ENCODE measurements at regions not wholly inside any gene's neighbourhood (a gene's known extent, or its start where the extent isn't known, plus 50 kb on each side); places are given as distances from the start of the nearest gene placed in this dataset.
"Not testable (repeated sequence)": the region's sequence is repeated elsewhere in the genome, so short reads cannot be mapped to it uniquely, and the experiment has no call there.

DNA sequence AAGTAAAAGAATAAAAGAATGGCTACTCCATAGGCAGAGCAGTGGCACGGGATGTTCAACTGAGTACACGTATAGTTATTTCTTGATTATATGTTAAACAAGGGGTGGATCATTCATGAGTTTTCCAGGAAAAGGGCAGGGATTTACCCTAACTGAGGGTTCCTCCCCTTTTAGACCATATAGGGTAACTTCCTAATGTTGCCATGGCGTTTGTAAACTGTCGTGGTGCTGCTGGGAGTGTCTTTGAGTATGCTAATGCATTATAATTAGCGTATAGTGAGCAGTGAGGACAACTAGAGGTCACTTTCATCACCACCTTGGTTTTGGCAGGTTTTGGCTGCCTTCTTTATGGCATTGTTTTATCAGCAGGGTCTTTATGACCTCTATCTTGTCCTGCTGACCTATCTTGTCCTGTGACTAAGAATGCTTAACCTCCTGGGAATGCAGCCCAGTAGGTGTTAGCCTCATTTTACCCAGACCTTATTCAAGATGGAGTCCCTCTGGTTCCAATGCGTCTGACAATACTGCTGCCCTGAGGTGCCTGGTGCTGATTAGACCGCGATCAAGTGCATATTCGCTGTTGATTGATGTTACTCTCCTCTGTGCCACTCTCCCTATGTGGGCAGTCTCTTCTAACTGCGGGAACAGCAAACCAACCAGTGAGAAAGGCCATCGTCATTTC is 67.6 kb upstream of the AMN1 start:
- intact Hi-C loops (cut with DNase I), result no loop called here
- TF ChIP-seq, protein P1, sequence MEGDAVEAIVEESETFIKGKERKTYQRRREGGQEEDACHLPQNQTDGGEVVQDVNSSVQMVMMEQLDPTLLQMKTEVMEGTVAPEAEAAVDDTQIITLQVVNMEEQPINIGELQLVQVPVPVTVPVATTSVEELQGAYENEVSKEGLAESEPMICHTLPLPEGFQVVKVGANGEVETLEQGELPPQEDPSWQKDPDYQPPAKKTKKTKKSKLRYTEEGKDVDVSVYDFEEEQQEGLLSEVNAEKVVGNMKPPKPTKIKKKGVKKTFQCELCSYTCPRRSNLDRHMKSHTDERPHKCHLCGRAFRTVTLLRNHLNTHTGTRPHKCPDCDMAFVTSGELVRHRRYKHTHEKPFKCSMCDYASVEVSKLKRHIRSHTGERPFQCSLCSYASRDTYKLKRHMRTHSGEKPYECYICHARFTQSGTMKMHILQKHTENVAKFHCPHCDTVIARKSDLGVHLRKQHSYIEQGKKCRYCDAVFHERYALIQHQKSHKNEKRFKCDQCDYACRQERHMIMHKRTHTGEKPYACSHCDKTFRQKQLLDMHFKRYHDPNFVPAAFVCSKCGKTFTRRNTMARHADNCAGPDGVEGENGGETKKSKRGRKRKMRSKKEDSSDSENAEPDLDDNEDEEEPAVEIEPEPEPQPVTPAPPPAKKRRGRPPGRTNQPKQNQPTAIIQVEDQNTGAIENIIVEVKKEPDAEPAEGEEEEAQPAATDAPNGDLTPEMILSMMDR (IDR thresholded peaks at IDR 0.05), result no peak
- H3K36me3 ChIP-seq, result no peaks in the 10 kb centered on the region
- H3K4me3 ChIP-seq, result no peak overlapping the region
- H3K4me1 ChIP-seq, result no peaks in the 10 kb centered on the region
- 91 to 93% methylated on average over 11 of the region's 11 CpGs for WGBS, 2 donors
- H3K9me3 ChIP-seq, result no peaks in the 10 kb centered on the region
- no peak overlapping the region for H3K27ac ChIP-seq
- H3K27me3 ChIP-seq, result no peaks in the 10 kb centered on the region
- DNase-seq (no peak), ATAC-seq (no peak)

DNA sequence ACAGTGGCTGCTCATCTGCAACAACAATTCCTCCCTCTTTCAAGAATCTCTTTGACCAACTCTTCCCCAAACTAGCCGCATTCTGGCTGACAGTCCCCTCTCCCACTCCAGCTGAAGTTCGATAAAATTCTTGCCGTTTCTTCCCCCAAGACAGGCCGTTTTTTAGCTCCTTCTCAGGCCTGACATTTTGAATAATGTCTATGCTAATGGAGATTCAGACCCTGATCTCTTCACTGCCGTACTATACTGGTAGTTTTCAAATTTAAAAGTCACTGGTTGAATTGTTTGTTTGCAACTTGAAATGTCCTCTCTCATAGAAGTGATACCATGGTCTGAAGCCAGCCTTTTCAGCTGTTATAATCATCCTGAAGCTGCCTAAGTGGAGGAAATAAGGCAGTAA is 65.9 kb upstream of the AMN1 start:
- DNase-seq, result no peak
- no peaks in the 10 kb centered on the region for H3K27me3 ChIP-seq
- TF ChIP-seq, protein P1 (IDR thresholded peaks at IDR 0.05), result no peak
- no peak for ATAC-seq
- WGBS, 2 donors, result 70 to 74% methylated on average over 5 of the region's 5 CpGs
- H3K4me3 ChIP-seq, result no peak overlapping the region
- no peaks in the 10 kb centered on the region for H3K9me3 ChIP-seq
- no peaks in the 10 kb centered on the region for H3K4me1 ChIP-seq
- intact Hi-C loops (cut with DNase I), result no loop called here
- no peak overlapping the region for H3K27ac ChIP-seq
- no peaks in the 10 kb centered on the region for H3K36me3 ChIP-seq

DNA sequence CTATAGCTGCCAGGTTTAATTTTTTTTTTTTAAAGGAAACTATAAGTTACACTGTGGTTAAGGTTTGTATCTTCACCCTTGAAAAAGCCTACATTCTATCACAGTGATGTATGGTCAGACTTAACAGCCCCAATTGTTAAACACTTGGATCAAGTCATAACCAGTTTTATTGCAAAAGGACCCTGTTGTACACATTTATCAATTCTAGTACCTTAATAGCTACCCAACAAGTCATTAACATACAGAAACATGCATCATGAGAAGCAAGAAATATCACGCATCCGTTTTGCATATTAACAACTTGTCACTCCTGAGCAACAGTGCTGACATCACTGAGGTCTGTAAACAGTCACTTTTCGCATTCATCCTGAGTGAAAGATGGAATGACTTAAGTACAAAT is 62.4 kb upstream of the AMN1 start:
- H3K27ac ChIP-seq; DNase-seq; H3K27me3 ChIP-seq; H3K36me3 ChIP-seq; intact Hi-C loops (cut with DNase I); H3K4me3 ChIP-seq; H3K4me1 ChIP-seq; H3K9me3 ChIP-seq; ATAC-seq: not testable (repeated sequence)
- 90 to 93% methylated on average over 3 of the region's 3 CpGs for WGBS, 2 donors

DNA sequence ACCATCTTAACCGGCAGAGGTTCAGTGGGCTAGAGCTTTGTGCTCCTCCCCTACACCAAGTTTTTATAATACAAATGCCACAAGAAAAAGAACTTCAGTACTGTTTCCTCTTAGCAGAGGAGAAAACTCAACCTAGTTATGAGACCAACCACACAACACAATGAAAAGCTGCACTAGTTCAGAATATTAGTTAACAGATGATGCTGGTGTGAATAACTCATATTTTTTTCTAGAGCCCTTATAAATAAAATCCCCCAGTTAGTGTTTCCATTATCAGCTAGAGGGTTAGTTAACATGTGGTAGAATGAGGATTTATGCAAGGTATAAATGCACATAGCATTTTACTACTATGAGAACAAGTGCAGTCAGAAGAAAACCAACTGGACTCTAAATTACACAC is 61.9 kb upstream of the AMN1 start:
- peaks cover 0 to under 1% (median 0%) of the 10 kb centered on the region in 11 donors for H3K9me3 ChIP-seq
- no peak overlapping the region for H3K27ac ChIP-seq
- no peak for ATAC-seq
- DNase-seq, result no peak
- H3K27me3 ChIP-seq, result no peaks in the 10 kb centered on the region
- intact Hi-C loops (cut with DNase I), result no loop called here
- no peaks in the 10 kb centered on the region for H3K4me1 ChIP-seq
- no peaks in the 10 kb centered on the region for H3K36me3 ChIP-seq
- TF ChIP-seq, protein P1 (IDR thresholded peaks at IDR 0.05), result no peak
- 0 to 48% methylated on average over 1 of the region's 1 CpG for WGBS, 2 donors
- H3K4me3 ChIP-seq, result no peak overlapping the region

DNA sequence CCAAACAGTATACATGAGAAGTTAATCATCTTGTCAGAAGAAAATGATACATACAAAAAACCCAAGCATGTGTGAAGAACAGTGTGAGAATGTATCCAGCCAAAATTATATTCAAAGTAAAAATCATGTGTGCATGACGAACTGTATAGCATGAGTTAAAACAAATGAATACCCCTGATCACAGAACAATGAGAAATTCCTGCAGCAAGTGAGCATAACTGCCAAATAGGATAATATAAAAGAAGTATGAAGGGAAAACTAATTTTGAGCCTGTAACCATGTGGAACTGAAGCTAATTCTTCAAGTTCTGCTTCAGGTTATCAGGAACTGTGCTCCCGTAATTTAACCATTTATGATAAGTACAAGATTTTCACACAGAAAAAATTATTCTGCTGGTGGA is 56.5 kb upstream of the AMN1 start:
- Histone ChIP-seq H3K9me3 (peaks cover 0 to 23% (median 0%) of the 10 kb centered on the region in 11 donors), H3K27me3 (no peaks in the 10 kb centered on the region), H3K27ac (no peak overlapping the region), H3K4me3 (no peak overlapping the region), H3K4me1 (no peaks in the 10 kb centered on the region), H3K36me3 (no peaks in the 10 kb centered on the region)
- no peak for ATAC-seq
- TF ChIP-seq, protein P1 (IDR thresholded peaks at IDR 0.05), result no peak
- no peak for DNase-seq
- WGBS, 2 donors, result 73 to 82% methylated on average over 2 of the region's 2 CpGs
- intact Hi-C loops (cut with DNase I), result no loop called here

Measured in heart right ventricle (tissue), 16 donors.